ENCODE measurements at regions not wholly inside any gene's neighbourhood (a gene's known extent, or its start where the extent isn't known, plus 50 kb on each side); places are given as distances from the start of the nearest gene placed in this dataset.

GRCh38 chr4:38230821-38231563 lies 270.8 kb downstream of the PTTG2 start:
- DNase-seq: no peak

- DNase-seq: no peak
These were observed 271.4 kb downstream of the PTTG2 start for GRCh38 chr4:38231626-38232025.

- DNase-seq: no peak
These were observed 272.5 kb downstream of the PTTG2 start for GRCh38 chr4:38232741-38233140.

GRCh38 chr4:38233727-38234480 lies 273.7 kb downstream of the PTTG2 start:
- DNase-seq: no peak

GRCh38 chr4:38235354-38235753 lies 275.2 kb downstream of the PTTG2 start:
- no peak for DNase-seq

GRCh38 chr4:38236003-38236402 lies 275.8 kb downstream of the PTTG2 start:
- no peak for DNase-seq

- DNase-seq: no peak
These were observed 276.3 kb downstream of the PTTG2 start for GRCh38 chr4:38236503-38236902.

GRCh38 chr4:38237139-38237538 lies 276.9 kb downstream of the PTTG2 start:
- DNase-seq: peak; percentile 84

GRCh38 chr4:38241541-38241940 lies 281.3 kb downstream of the PTTG2 start:
- DNase-seq: peak; percentile 24

GRCh38 chr4:38242101-38242500 lies 281.9 kb downstream of the PTTG2 start:
- DNase-seq: no peak

- no peak for DNase-seq
These were observed 282.7 kb downstream of the PTTG2 start for GRCh38 chr4:38242822-38243387.

- peak; percentile 10 for DNase-seq
These were observed 283.3 kb downstream of the PTTG2 start for GRCh38 chr4:38243388-38244053.

- DNase-seq: no peak
These were observed 294.6 kb downstream of the PTTG2 start for GRCh38 chr4:38254825-38255224.

GRCh38 chr4:38255572-38255971 lies 295.4 kb downstream of the PTTG2 start:
- DNase-seq: no peak

- peak; percentile 39 for DNase-seq
These were observed 306.4 kb downstream of the PTTG2 start for GRCh38 chr4:38266616-38267015.

- no peak for DNase-seq
These were observed 308.1 kb downstream of the PTTG2 start for GRCh38 chr4:38268108-38268820.

- DNase-seq: no peak
These were observed 308.6 kb downstream of the PTTG2 start for GRCh38 chr4:38268837-38269236.

GRCh38 chr4:38273407-38273806 lies 313.2 kb downstream of the PTTG2 start:
- no peak for DNase-seq

- DNase-seq: no peak
These were observed 315.3 kb downstream of the PTTG2 start for GRCh38 chr4:38275331-38276100.

- DNase-seq: no peak
These were observed 318.1 kb downstream of the PTTG2 start for GRCh38 chr4:38278255-38278654.

GRCh38 chr4:38279077-38279476 lies 318.9 kb downstream of the PTTG2 start:
- DNase-seq: no peak
